Left lung (tissue), 4 donors: ENCODE measurements at regions not wholly inside any gene's neighbourhood (a gene's known extent, or its start where the extent isn't known, plus 50 kb on each side); places are given as distances from the start of the nearest gene placed in this dataset.

ENCODE experiments used
- ATAC-seq: fragments of 200-7000 bp; cut with Tn5 transposase; one replicate; pipeline ENCODE4 v1.9.1; 2020; ENCODE audit warnings: moderate library complexity
- DNase-seq, 4 donors: peaks; one replicate each; pipeline ENCODE4 v3.0.0-alpha.2; 2013 to 2020
- H3K27ac ChIP-seq, 2 donors: fragments of 200-600 bp; sonication (generic) in 1 of 2; one replicate each; pipeline versions ENCODE4 v1.5.0 to v1.8.0; 2020 to 2021
- H3K27me3 ChIP-seq, 2 donors: fragments of 200-600 bp; sonication (generic) in 1 of 2; one replicate each; pipeline versions ENCODE4 v1.5.0 to v1.8.0; 2020 to 2021
- H3K36me3 ChIP-seq, 2 donors: fragments of 200-600 bp; sonication (generic) in 1 of 2; one replicate each; pipeline versions ENCODE4 v1.5.0 to v1.8.0; 2020 to 2021
- H3K4me1 ChIP-seq, 2 donors: fragments of 200-600 bp; one replicate each; pipeline ENCODE4 v1.8.0; 2021
- H3K4me3 ChIP-seq, 2 donors: fragments of 200-600 bp; sonication (generic) in 1 of 2; one replicate each; pipeline versions ENCODE4 v1.5.0 to v1.8.0; 2020 to 2021; ENCODE audit warnings: mild to moderate bottlenecking in 1 of 2
- H3K9me3 ChIP-seq, 2 donors: fragments of 200-600 bp; sonication (generic) in 1 of 2; one replicate each; pipeline versions ENCODE4 v1.5.0 to v1.8.0; 2020 to 2021
- CTCF ChIP-seq, 2 donors: fragments of 200-600 bp; sonication (generic) in 1 of 2; IDR thresholded peaks; one replicate each; pipeline versions ENCODE4 v1.5.0 to v1.8.0; 2021; ENCODE audit warnings: antibody characterized with exemption in 2 of 2
- intact Hi-C, 2 donors: fragments of 100-400 bp; cut with DNase I; formaldehyde crosslinking; loops; one replicate each; pipeline versions ENCODE4 v1.11.2 to v1.14.2; 2022
- donor health status: DM: no; HTN: yes; CAD: no.
- donor health status: DM: no; HTN: no; CAD: no.

DNA sequence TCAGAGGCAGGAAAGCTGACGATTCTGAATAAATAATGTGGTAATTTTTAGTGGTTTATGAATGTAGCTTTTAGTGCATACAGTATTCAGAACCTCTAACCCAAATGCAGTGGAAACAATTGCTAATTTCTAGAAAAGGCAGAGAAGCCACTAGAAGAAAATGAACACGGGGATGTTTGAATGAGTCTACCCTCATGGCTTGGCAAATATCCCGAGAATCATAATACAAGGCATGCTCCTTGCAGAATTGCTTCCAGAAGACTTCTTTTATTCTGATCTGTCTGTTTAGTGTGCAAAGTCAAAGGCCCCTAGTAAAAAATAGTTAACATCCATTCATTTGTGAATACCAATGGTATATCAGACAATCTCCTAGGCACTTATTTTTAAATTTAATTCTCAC lies 246.8 kb downstream of the LMO4 start:
- intact Hi-C loops, result no loop called here
- Histone ChIP-seq H3K36me3 (no peaks in the 10 kb centered on the region), H3K9me3 (no peaks in the 10 kb centered on the region), H3K27me3 (no peaks in the 10 kb centered on the region), H3K27ac (no peak overlapping the region), H3K4me1 (no peaks in the 10 kb centered on the region), H3K4me3 (no peak overlapping the region)
- ATAC-seq (no peak), DNase-seq (no peak)
- TF ChIP-seq CTCF (IDR thresholded peaks at IDR 0.05), result no peak

- DNase-seq (no peak), ATAC-seq (no peak)
- Histone ChIP-seq H3K27me3 (no peaks in the 10 kb centered on the region), H3K4me3 (no peak overlapping the region), H3K9me3 (no peaks in the 10 kb centered on the region), H3K27ac (no peak overlapping the region), H3K36me3 (no peaks in the 10 kb centered on the region), H3K4me1 (no peaks in the 10 kb centered on the region)
- TF ChIP-seq CTCF (IDR thresholded peaks at IDR 0.05), result no peak
- intact Hi-C loops, result no loop called here
Observed at GRCh38 chr1:87578464-87578863, 249.8 kb downstream of the LMO4 start.

DNA sequence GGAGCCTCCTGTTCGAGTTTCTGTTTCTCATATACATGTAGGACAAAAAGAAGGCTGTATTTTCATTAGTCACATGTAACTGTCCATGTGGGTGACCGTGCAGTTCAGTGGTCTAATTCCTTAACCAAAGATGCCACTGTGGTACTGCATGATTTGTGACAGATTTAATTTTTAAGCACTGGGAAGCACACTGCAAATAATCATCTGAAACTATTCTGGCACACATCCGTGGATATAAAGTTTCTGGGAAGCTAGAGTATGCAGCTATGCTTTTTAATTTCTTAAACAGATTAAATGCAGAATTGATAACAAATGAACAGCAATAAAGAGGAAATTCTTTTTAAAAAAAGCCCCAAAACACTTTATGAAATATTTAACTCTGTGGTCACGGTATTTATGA lies 254.8 kb downstream of the LMO4 start:
- DNase-seq, result no peak
- no peak for TF ChIP-seq CTCF (IDR thresholded peaks at IDR 0.05)
- H3K4me1 ChIP-seq, result no peaks in the 10 kb centered on the region
- H3K4me3 ChIP-seq, result no peak overlapping the region
- H3K27ac ChIP-seq, result no peak overlapping the region
- intact Hi-C loops, result no loop called here
- no peak for ATAC-seq
- H3K36me3 ChIP-seq, result no peaks in the 10 kb centered on the region
- H3K9me3 ChIP-seq, result no peaks in the 10 kb centered on the region
- no peaks in the 10 kb centered on the region for H3K27me3 ChIP-seq

- DNase-seq, result no peak
Observed at GRCh38 chr1:87584586-87584985, 255.9 kb downstream of the LMO4 start.

GRCh38 chr1:87586501-87586900 lies 257.8 kb downstream of the LMO4 start:
- no peak for DNase-seq
- no peaks in the 10 kb centered on the region for H3K36me3 ChIP-seq
- no peak overlapping the region for H3K4me3 ChIP-seq
- no peaks in the 10 kb centered on the region for H3K4me1 ChIP-seq
- ATAC-seq, result no peak
- TF ChIP-seq CTCF (IDR thresholded peaks at IDR 0.05), result no peak
- no peak overlapping the region for H3K27ac ChIP-seq
- intact Hi-C loops, result no loop called here
- H3K9me3 ChIP-seq, result no peaks in the 10 kb centered on the region
- no peaks in the 10 kb centered on the region for H3K27me3 ChIP-seq

More at GRCh38 chr1:87584586-87584985, 255.9 kb downstream of the LMO4 start:
- H3K27me3 ChIP-seq, result no peaks in the 10 kb centered on the region
- no peaks in the 10 kb centered on the region for H3K9me3 ChIP-seq
- ATAC-seq, result no peak
- no peak overlapping the region for H3K4me3 ChIP-seq
- intact Hi-C loops, result no loop called here
- no peaks in the 10 kb centered on the region for H3K4me1 ChIP-seq
- H3K36me3 ChIP-seq, result no peaks in the 10 kb centered on the region
- TF ChIP-seq CTCF (IDR thresholded peaks at IDR 0.05), result no peak
- no peak overlapping the region for H3K27ac ChIP-seq
